ENCODE measurements at regions not wholly inside any gene's neighbourhood (a gene's known extent, or its start where the extent isn't known, plus 50 kb on each side); places are given as distances from the start of the nearest gene placed in this dataset.

DNA sequence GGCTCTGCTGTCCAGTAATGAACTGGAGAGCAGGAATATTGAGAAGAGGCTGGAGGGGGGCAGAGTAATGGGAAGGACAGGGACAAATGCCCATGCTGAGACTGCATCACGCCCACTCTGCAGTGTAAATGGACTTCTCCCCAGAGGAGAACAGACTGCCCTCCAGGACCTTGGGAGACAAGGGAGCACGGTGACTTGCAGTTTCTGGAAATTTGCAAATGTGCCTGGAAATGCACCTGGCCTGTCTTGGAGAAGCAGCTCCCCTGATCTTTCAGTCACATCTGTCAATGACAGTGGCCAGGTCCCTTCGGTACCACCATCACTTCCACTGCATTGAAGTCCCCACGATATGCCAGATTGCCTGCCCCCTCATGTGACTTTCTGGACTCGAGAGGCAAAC lies 178.7 kb upstream of the SH3BP4 start (continued):
- TF ChIP-seq, protein P1, sequence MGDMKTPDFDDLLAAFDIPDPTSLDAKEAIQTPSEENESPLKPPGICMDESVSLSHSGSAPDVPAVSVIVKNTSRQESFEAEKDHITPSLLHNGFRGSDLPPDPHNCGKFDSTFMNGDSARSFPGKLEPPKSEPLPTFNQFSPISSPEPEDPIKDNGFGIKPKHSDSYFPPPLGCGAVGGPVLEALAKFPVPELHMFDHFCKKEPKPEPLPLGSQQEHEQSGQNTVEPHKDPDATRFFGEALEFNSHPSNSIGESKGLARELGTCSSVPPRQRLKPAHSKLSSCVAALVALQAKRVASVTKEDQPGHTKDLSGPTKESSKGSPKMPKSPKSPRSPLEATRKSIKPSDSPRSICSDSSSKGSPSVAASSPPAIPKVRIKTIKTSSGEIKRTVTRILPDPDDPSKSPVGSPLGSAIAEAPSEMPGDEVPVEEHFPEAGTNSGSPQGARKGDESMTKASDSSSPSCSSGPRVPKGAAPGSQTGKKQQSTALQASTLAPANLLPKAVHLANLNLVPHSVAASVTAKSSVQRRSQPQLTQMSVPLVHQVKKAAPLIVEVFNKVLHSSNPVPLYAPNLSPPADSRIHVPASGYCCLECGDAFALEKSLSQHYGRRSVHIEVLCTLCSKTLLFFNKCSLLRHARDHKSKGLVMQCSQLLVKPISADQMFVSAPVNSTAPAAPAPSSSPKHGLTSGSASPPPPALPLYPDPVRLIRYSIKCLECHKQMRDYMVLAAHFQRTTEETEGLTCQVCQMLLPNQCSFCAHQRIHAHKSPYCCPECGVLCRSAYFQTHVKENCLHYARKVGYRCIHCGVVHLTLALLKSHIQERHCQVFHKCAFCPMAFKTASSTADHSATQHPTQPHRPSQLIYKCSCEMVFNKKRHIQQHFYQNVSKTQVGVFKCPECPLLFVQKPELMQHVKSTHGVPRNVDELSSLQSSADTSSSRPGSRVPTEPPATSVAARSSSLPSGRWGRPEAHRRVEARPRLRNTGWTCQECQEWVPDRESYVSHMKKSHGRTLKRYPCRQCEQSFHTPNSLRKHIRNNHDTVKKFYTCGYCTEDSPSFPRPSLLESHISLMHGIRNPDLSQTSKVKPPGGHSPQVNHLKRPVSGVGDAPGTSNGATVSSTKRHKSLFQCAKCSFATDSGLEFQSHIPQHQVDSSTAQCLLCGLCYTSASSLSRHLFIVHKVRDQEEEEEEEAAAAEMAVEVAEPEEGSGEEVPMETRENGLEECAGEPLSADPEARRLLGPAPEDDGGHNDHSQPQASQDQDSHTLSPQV (IDR thresholded peaks at IDR 0.05), result no peak
- TF ChIP-seq, protein P2, sequence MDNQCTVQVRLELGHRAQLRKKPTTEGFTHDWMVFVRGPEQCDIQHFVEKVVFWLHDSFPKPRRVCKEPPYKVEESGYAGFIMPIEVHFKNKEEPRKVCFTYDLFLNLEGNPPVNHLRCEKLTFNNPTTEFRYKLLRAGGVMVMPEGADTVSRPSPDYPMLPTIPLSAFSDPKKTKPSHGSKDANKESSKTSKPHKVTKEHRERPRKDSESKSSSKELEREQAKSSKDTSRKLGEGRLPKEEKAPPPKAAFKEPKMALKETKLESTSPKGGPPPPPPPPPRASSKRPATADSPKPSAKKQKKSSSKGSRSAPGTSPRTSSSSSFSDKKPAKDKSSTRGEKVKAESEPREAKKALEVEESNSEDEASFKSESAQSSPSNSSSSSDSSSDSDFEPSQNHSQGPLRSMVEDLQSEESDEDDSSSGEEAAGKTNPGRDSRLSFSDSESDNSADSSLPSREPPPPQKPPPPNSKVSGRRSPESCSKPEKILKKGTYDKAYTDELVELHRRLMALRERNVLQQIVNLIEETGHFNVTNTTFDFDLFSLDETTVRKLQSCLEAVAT (IDR thresholded peaks at IDR 0.05), result no peak
- no peak for TF ChIP-seq HDAC6 (IDR thresholded peaks at IDR 0.05; ENCODE audit: unreplicated experiment)
- no peak for TF ChIP-seq SRF (IDR thresholded peaks at IDR 0.05; ENCODE audit: low read depth in 2 of 2, low read length in 2 of 2)
- no peak for TF ChIP-seq SPI1 (IDR thresholded peaks at IDR 0.05; ENCODE audit: borderline replicate concordance, insufficient read depth, low read depth, low read length)
- TF ChIP-seq RAD21 (IDR thresholded peaks at IDR 0.05; ENCODE audit: insufficient read depth, low read depth, low read length), result no peak
- TF ChIP-seq ZNF207 (IDR thresholded peaks at IDR 0.05; ENCODE audit: borderline replicate concordance), result no peak
- TF ChIP-seq NR2C1 (IDR thresholded peaks at IDR 0.05), result no peak
- TF ChIP-seq, protein P3, sequence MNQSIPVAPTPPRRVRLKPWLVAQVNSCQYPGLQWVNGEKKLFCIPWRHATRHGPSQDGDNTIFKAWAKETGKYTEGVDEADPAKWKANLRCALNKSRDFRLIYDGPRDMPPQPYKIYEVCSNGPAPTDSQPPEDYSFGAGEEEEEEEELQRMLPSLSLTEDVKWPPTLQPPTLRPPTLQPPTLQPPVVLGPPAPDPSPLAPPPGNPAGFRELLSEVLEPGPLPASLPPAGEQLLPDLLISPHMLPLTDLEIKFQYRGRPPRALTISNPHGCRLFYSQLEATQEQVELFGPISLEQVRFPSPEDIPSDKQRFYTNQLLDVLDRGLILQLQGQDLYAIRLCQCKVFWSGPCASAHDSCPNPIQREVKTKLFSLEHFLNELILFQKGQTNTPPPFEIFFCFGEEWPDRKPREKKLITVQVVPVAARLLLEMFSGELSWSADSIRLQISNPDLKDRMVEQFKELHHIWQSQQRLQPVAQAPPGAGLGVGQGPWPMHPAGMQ (IDR thresholded peaks at IDR 0.05; ENCODE audit: borderline replicate concordance), result no peak
- TF ChIP-seq, protein P4, sequence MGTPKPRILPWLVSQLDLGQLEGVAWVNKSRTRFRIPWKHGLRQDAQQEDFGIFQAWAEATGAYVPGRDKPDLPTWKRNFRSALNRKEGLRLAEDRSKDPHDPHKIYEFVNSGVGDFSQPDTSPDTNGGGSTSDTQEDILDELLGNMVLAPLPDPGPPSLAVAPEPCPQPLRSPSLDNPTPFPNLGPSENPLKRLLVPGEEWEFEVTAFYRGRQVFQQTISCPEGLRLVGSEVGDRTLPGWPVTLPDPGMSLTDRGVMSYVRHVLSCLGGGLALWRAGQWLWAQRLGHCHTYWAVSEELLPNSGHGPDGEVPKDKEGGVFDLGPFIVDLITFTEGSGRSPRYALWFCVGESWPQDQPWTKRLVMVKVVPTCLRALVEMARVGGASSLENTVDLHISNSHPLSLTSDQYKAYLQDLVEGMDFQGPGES (IDR thresholded peaks at IDR 0.05), result no peak
- no peak for TF ChIP-seq KDM1A (IDR thresholded peaks at IDR 0.05; ENCODE audit: borderline replicate concordance)
